ENCODE measurements at regions not wholly inside any gene's neighbourhood (a gene's known extent, or its start where the extent isn't known, plus 50 kb on each side); places are given as distances from the start of the nearest gene placed in this dataset.

DNA sequence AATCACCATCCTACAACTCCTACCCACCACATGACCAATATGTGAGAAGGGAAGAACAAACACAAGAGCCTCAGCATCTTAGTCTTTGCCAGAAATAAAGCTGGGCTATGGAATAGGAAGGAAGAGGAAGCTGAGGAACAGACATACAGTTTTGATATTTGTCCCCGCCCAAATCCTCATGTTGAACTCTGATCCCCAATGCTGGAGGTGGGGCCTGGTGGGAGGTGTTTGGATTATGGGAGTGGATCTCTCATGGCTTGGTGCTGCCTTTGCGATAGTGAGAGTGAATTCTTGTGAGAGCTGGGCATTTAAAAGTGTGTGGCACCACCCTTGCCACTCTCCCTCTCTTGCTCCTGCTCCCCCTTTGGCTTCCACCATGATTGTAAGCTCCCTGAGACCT lies 52.4 kb upstream of the NLK start:
- TF ChIP-seq, protein P1, sequence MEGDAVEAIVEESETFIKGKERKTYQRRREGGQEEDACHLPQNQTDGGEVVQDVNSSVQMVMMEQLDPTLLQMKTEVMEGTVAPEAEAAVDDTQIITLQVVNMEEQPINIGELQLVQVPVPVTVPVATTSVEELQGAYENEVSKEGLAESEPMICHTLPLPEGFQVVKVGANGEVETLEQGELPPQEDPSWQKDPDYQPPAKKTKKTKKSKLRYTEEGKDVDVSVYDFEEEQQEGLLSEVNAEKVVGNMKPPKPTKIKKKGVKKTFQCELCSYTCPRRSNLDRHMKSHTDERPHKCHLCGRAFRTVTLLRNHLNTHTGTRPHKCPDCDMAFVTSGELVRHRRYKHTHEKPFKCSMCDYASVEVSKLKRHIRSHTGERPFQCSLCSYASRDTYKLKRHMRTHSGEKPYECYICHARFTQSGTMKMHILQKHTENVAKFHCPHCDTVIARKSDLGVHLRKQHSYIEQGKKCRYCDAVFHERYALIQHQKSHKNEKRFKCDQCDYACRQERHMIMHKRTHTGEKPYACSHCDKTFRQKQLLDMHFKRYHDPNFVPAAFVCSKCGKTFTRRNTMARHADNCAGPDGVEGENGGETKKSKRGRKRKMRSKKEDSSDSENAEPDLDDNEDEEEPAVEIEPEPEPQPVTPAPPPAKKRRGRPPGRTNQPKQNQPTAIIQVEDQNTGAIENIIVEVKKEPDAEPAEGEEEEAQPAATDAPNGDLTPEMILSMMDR (IDR thresholded peaks at IDR 0.05; ENCODE audit: insufficient read depth, low read depth, low read length) = no peak
- no peak for TF ChIP-seq EZH2 (IDR thresholded peaks at IDR 0.05; ENCODE audit: insufficient read depth, low read length)
